WERI-Rb-1 (cell line): ENCODE measurements at regions not wholly inside any gene's neighbourhood (a gene's known extent, or its start where the extent isn't known, plus 50 kb on each side); places are given as distances from the start of the nearest gene placed in this dataset.
A peak's percentile ranks its signal among the peaks of the same experiment; 100 is the strongest.

Experiments used
- DNase-seq: peaks from one replicate; pipeline ENCODE4 v3.0.0-alpha.2; 2020
- H3K27ac ChIP-seq: fragments of 250-450 bp; sonication (Bioruptor Pico); 2 replicates; pipeline ENCODE4 v1.5.1; 2020; ENCODE audit warnings: mild to moderate bottlenecking, moderate library complexity
- H3K27me3 ChIP-seq: fragments of 250-450 bp; sonication (Bioruptor Pico); 2 replicates; pipeline ENCODE4 v1.5.1; 2021; ENCODE audit warnings: mild to moderate bottlenecking, low read depth, moderate library complexity; ENCODE audit not compliant: insufficient read depth, severe bottlenecking
- H3K36me3 ChIP-seq: fragments of 250-450 bp; sonication (Bioruptor Pico); 2 replicates; pipeline ENCODE4 v1.5.1; 2020; ENCODE audit warnings: mild to moderate bottlenecking, moderate library complexity
- H3K4me3 ChIP-seq: 2 replicates; pipeline ENCODE4 v1.5.1; 2011; ENCODE audit warnings: low read depth, mild to moderate bottlenecking, control low read depth, low read length
- H3K9me3 ChIP-seq: fragments of 250-450 bp; sonication (Bioruptor Pico); 2 replicates; pipeline ENCODE4 v1.5.1; 2021; ENCODE audit warnings: mild to moderate bottlenecking, moderate library complexity; ENCODE audit not compliant: severe bottlenecking
- CTCF ChIP-seq: IDR thresholded peaks from 2 replicates; pipeline ENCODE4 v1.5.1; 2011; ENCODE audit warnings: low read depth, mild to moderate bottlenecking, control low read depth, inconsistent platforms, low read length

DNA sequence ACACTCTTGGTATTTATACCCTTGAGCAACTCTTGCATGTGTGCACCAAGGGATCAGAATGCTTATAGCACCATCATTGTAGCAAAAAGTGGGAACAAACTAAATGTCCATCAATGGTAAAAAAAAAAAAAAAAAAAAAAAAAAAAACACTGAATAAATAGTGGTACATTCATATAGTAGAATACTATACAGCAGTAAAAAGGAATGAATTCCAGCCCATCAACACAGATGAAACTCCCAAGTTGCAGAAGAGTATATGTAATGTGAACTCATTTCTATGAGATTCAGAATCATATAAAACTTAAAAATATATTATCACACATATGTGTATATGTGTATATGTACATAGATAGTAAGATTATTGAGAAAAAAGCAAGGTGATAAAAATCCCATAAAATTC, 291.6 kb downstream of the CLIC5 start:
- Histone ChIP-seq H3K4me3 (no peak overlapping the region), H3K9me3 (peaks cover 5% of the 10 kb centered on the region), H3K36me3 (no peaks in the 10 kb centered on the region), H3K27ac (no peak overlapping the region), H3K27me3 (no peaks in the 10 kb centered on the region)
- no peak for DNase-seq
- TF ChIP-seq CTCF: no peak

DNA sequence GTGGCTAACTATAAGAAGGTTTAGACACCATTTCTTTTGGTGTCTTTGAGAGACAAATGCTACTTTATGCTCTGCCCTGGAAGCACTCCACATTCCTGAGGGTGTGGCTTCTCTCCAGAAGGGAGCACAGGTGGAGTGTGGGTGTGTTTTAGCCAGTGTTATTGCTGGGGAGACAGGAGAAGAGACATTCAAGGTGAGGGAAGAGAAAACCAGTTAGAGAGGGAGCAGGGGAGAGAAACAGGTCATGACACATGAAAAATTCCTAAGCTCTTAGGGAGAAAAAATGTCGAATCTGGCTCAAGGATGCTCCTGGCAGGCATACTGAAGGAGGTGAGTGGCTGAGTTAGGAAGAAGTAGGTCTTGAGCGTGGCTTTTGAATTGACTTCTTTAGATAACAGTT, 292.8 kb downstream of the CLIC5 start:
- no peak for DNase-seq
- Histone ChIP-seq H3K36me3 (no peaks in the 10 kb centered on the region), H3K4me3 (no peak overlapping the region), H3K9me3 (peaks cover 5% of the 10 kb centered on the region), H3K27me3 (no peaks in the 10 kb centered on the region), H3K27ac (no peak overlapping the region)
- TF ChIP-seq CTCF: no peak

GRCh38 chr6:45721665-45722064, 294.0 kb downstream of the CLIC5 start:
- peak; percentile 21 for TF ChIP-seq CTCF
- Histone ChIP-seq H3K27me3 (no peaks in the 10 kb centered on the region), H3K4me3 (no peak overlapping the region), H3K27ac (no peak overlapping the region), H3K36me3 (no peaks in the 10 kb centered on the region), H3K9me3 (peaks cover 5% of the 10 kb centered on the region)
- DNase-seq: no peak

GRCh38 chr6:45718871-45719270, 296.8 kb downstream of the CLIC5 start:
- DNase-seq: no peak
- no peaks in the 10 kb centered on the region for H3K36me3 ChIP-seq
- no peak for TF ChIP-seq CTCF

GRCh38 chr6:45718131-45718530, 297.5 kb downstream of the CLIC5 start:
- H3K27me3 ChIP-seq: no peaks in the 10 kb centered on the region
- DNase-seq: no peak
- TF ChIP-seq CTCF: no peak

More at GRCh38 chr6:45718871-45719270, 296.8 kb downstream of the CLIC5 start:
- Histone ChIP-seq H3K27ac (no peak overlapping the region), H3K9me3 (peaks cover 5% of the 10 kb centered on the region), H3K4me3 (no peak overlapping the region), H3K27me3 (no peaks in the 10 kb centered on the region)

GRCh38 chr6:45717715-45718114, 297.9 kb downstream of the CLIC5 start:
- H3K4me3 ChIP-seq: no peak overlapping the region
- no peaks in the 10 kb centered on the region for H3K27me3 ChIP-seq
- H3K9me3 ChIP-seq: peaks cover under 1% of the 10 kb centered on the region
- TF ChIP-seq CTCF: no peak
- H3K27ac ChIP-seq: no peak overlapping the region
- no peak for DNase-seq
- no peaks in the 10 kb centered on the region for H3K36me3 ChIP-seq

More at GRCh38 chr6:45718131-45718530, 297.5 kb downstream of the CLIC5 start:
- no peak overlapping the region for H3K4me3 ChIP-seq
- H3K27ac ChIP-seq: no peak overlapping the region
- no peaks in the 10 kb centered on the region for H3K36me3 ChIP-seq
- H3K9me3 ChIP-seq: peaks cover 4% of the 10 kb centered on the region
